NCI-H128 (cell line): ENCODE measurements at regions not wholly inside any gene's neighbourhood (a gene's known extent, or its start where the extent isn't known, plus 50 kb on each side); places are given as distances from the start of the nearest gene placed in this dataset.
"Not testable (repeated sequence)": the region's sequence is repeated elsewhere in the genome, so short reads cannot be mapped to it uniquely, and the experiment has no call there.

ENCODE experiments used
- DNase-seq: peaks from one replicate; lab custom pipeline; 2025; ENCODE audit not compliant: unreplicated experiment; lab: John Stamatoyannopoulos, UW

- DNase-seq = peak; percentile 21
These were observed 110.7 kb upstream of the PHACTR1 start for GRCh38 chr6:12605888-12606345.

GRCh38 chr6:12606616-12607015, 110.0 kb upstream of the PHACTR1 start:
- DNase-seq = no peak

- DNase-seq = no peak
These were observed 108.3 kb upstream of the PHACTR1 start for GRCh38 chr6:12608016-12608860.

GRCh38 chr6:12608874-12609273, 107.7 kb upstream of the PHACTR1 start:
- no peak for DNase-seq

GRCh38 chr6:12609751-12610150, 106.8 kb upstream of the PHACTR1 start:
- no peak for DNase-seq

- no peak for DNase-seq
These were observed 105.7 kb upstream of the PHACTR1 start for GRCh38 chr6:12610862-12611261.

- no peak for DNase-seq
These were observed 102.8 kb upstream of the PHACTR1 start for GRCh38 chr6:12613811-12614210.

- no peak for DNase-seq
These were observed 102.1 kb upstream of the PHACTR1 start for GRCh38 chr6:12614456-12614855.

GRCh38 chr6:12618296-12618695, 98.3 kb upstream of the PHACTR1 start:
- no peak for DNase-seq

GRCh38 chr6:12621754-12622153, 94.8 kb upstream of the PHACTR1 start:
- no peak for DNase-seq

GRCh38 chr6:12622566-12622965, 94.0 kb upstream of the PHACTR1 start:
- DNase-seq = no peak

GRCh38 chr6:12624142-12624837, 92.3 kb upstream of the PHACTR1 start:
- no peak for DNase-seq

GRCh38 chr6:12627053-12627452, 89.5 kb upstream of the PHACTR1 start:
- DNase-seq = no peak

GRCh38 chr6:12628327-12628726, 88.2 kb upstream of the PHACTR1 start:
- no peak for DNase-seq

GRCh38 chr6:12633746-12634145, 82.8 kb upstream of the PHACTR1 start:
- DNase-seq = not testable (repeated sequence)

- no peak for DNase-seq
These were observed 81.2 kb upstream of the PHACTR1 start for GRCh38 chr6:12635375-12635774.

GRCh38 chr6:12635813-12636212, 80.8 kb upstream of the PHACTR1 start:
- DNase-seq = no peak

GRCh38 chr6:12636336-12636735, 80.2 kb upstream of the PHACTR1 start:
- no peak for DNase-seq

- DNase-seq = no peak
These were observed 78.5 kb upstream of the PHACTR1 start for GRCh38 chr6:12637960-12638641.

- DNase-seq = no peak
These were observed 76.1 kb upstream of the PHACTR1 start for GRCh38 chr6:12640438-12640837.

GRCh38 chr6:12641785-12642184, 74.8 kb upstream of the PHACTR1 start:
- DNase-seq = not testable (repeated sequence)

GRCh38 chr6:12645941-12646340, 70.6 kb upstream of the PHACTR1 start:
- DNase-seq = no peak
